Effector memory CD4-positive, alpha-beta T cell (primary cell): ENCODE measurements at regions not wholly inside any gene's neighbourhood (a gene's known extent, or its start where the extent isn't known, plus 50 kb on each side); places are given as distances from the start of the nearest gene placed in this dataset.
"Not testable (repeated sequence)": the region's sequence is repeated elsewhere in the genome, so short reads cannot be mapped to it uniquely, and the experiment has no call there.

Source experiments
- DNase-seq, 3 donors: peaks; one replicate each; pipeline ENCODE4 v3.0.0-alpha.2; 2020
- H3K27ac ChIP-seq: 2 replicates; pipeline ENCODE4 v1.7.0; 2013; ENCODE audit warnings: mild to moderate bottlenecking, low read length, moderate library complexity; ENCODE audit not compliant: insufficient read depth, poor library complexity, severe bottlenecking
- H3K27me3 ChIP-seq: replicated peaks from 2 replicates; pipeline ENCODE4 v1.7.0; 2013; ENCODE audit warnings: mild to moderate bottlenecking, low read length; ENCODE audit not compliant: insufficient read depth, control insufficient read depth, poor library complexity, severe bottlenecking
- H3K36me3 ChIP-seq: 2 replicates; pipeline ENCODE4 v1.7.0; 2013; ENCODE audit warnings: mild to moderate bottlenecking, low read length, moderate library complexity; ENCODE audit not compliant: control insufficient read depth, insufficient read depth
- H3K4me1 ChIP-seq: 2 replicates; pipeline ENCODE4 v1.7.0; 2013; ENCODE audit warnings: low read length, mild to moderate bottlenecking; ENCODE audit not compliant: control insufficient read depth, insufficient read depth, poor library complexity, severe bottlenecking
- H3K4me3 ChIP-seq: 2 replicates; pipeline ENCODE4 v1.7.0; 2013; ENCODE audit warnings: low read length, low read depth, mild to moderate bottlenecking; ENCODE audit not compliant: insufficient read depth, poor library complexity, severe bottlenecking
- H3K9me3 ChIP-seq: 2 replicates; pipeline ENCODE4 v1.7.0; 2013; ENCODE audit warnings: mild to moderate bottlenecking, low read length, moderate library complexity; ENCODE audit not compliant: control insufficient read depth

- no peak overlapping the region for H3K27ac ChIP-seq
- no peak for DNase-seq
- no peak overlapping the region for H3K4me3 ChIP-seq
- H3K36me3 ChIP-seq = no peaks in the 10 kb centered on the region
- peaks cover 5% of the 10 kb centered on the region for H3K9me3 ChIP-seq
- H3K4me1 ChIP-seq = no peaks in the 10 kb centered on the region
- H3K27me3 ChIP-seq = no peaks in the 10 kb centered on the region
Measured at GRCh38 chr2:240259924-240260529, 119.6 kb upstream of the OTOS start.

DNA sequence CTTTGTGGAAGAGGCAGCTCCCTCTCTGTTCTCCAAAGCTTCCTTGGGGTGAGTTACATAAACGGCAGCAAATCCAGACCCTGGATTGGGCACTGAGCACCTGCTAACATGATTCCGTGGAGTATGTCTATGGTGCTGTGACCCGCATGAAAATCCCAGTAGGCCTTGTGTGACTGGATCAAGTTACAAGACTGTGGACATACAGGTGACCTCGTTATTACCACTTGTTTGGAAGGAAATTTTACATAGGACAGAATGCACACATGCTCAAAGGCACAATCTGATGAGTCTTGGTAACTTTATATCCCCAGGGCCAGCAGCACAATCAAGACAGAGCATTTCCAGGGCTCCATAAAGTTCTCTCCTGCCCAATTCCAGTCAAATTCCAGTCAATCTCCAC is 120.2 kb upstream of the OTOS start:
- H3K9me3 ChIP-seq = peaks cover 5% of the 10 kb centered on the region
- no peak for DNase-seq
- no peaks in the 10 kb centered on the region for H3K36me3 ChIP-seq
- H3K27me3 ChIP-seq = no peaks in the 10 kb centered on the region
- no peak overlapping the region for H3K27ac ChIP-seq
- H3K4me1 ChIP-seq = no peaks in the 10 kb centered on the region
- H3K4me3 ChIP-seq = no peak overlapping the region

DNA sequence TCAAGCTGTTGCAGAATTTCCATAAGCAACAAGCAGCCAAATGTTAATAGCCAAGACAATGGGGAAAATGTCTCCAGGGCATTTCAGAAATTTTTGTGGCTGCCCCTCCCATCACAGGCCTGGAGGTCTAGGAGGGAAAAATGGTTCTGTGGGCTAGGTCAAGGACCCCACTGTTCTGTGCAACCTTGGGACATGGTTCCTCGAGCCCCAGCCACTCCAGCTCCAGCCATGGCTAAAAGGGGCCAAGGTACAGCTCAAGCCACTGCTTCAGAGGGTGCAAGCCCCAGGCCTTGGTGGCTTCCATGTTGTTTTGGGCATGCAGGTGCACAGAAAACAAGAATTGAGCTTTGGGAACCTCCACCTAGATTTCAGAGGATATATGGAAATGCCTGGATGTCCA is 122.1 kb upstream of the OTOS start:
- not testable (repeated sequence) for H3K36me3 ChIP-seq, H3K27ac ChIP-seq, H3K9me3 ChIP-seq, DNase-seq, H3K4me1 ChIP-seq, H3K27me3 ChIP-seq, H3K4me3 ChIP-seq

- no peaks in the 10 kb centered on the region for H3K9me3 ChIP-seq
- no peak overlapping the region for H3K27ac ChIP-seq
- no peaks in the 10 kb centered on the region for H3K36me3 ChIP-seq
- H3K4me3 ChIP-seq = no peak overlapping the region
- peaks cover 8% of the 10 kb centered on the region for H3K27me3 ChIP-seq
- H3K4me1 ChIP-seq = no peaks in the 10 kb centered on the region
- no peak for DNase-seq
Measured at GRCh38 chr2:240269380-240269779, 128.9 kb upstream of the OTOS start.

- Histone ChIP-seq H3K27ac (no peak overlapping the region), H3K27me3 (peaks cover 8% of the 10 kb centered on the region), H3K4me3 (no peak overlapping the region), H3K4me1 (no peaks in the 10 kb centered on the region), H3K9me3 (no peaks in the 10 kb centered on the region), H3K36me3 (no peaks in the 10 kb centered on the region)
- DNase-seq = no peak
Measured at GRCh38 chr2:240269886-240270285, 129.4 kb upstream of the OTOS start.

DNA sequence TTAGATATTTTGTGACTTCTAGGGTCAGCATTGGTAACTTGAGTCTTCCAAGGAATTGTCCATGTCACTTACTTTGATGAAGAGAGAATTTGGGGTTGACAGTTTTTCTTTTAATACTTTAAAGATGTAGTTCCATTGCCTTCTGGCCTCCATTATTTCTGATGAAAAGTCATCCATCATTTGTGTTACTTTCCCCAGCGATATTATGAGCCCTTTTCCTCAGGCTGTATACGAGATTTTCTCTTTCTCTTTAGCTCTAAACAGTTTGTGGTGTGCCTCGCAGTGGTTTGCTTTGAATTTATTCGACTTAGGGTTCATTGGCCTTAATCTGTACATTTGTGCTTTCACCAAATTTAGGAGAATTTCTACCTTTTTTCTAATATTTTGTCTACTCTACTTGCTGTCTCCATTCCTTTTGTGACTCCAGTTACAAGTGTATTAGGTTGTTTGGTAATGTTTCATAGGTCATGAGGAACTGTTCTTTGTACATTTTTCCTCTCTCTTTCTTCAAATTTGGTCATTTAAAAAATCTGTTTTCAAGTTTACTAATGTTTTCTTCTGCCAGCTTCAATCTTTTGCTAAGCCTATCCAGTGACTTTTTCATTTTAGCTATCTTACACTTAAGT is 131.4 kb upstream of the OTOS start:
- no peak overlapping the region for H3K4me3 ChIP-seq
- no peaks in the 10 kb centered on the region for H3K36me3 ChIP-seq
- H3K4me1 ChIP-seq = no peaks in the 10 kb centered on the region
- no peak for DNase-seq
- no peak overlapping the region for H3K27ac ChIP-seq
- H3K27me3 ChIP-seq = peaks cover 8% of the 10 kb centered on the region
- no peaks in the 10 kb centered on the region for H3K9me3 ChIP-seq

GRCh38 chr2:240275386-240275785 is 134.9 kb upstream of the OTOS start:
- DNase-seq = no peak
- Histone ChIP-seq H3K36me3 (no peaks in the 10 kb centered on the region), H3K27me3 (peaks cover 8% of the 10 kb centered on the region), H3K9me3 (no peaks in the 10 kb centered on the region), H3K27ac (no peak overlapping the region), H3K4me1 (no peaks in the 10 kb centered on the region), H3K4me3 (no peak overlapping the region)

DNA sequence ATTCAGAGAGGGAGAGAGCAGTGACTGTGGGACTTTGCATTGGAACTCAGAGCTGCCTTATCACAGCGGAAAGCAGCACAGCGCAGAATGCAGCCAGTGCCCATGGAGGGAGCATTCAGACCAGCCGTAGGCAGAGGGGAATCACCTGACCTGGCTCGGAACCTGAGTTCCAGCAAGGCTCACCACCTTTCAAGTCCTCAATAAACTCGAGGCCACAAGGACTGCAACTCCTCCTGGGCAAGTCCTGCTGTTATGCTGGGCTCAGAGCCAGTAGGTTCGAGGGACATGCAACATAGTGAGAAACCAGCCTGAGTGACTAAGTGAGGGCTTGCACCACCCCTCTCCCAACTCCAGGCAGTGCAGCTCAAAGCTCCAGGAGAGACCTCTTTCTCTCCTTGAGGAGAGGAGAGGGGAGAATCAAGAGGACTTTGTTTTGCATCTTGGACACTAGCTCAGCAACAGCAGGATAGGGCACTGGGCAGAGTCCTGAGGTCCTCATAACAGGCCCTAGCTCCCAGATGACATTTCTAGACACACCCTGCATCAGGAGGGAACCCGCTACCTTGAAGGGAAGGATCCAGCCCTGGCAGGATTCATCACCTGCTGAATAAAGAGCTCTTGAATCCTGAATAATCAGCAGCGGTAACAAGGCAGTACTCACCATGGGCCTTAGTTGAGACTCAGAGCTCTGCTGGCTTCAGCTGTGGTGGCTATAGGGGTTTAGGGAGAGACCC is 136.8 kb upstream of the OTOS start:
- Histone ChIP-seq H3K9me3 (no peaks in the 10 kb centered on the region), H3K27me3 (peaks cover 8% of the 10 kb centered on the region), H3K4me1 (no peaks in the 10 kb centered on the region), H3K4me3 (no peak overlapping the region), H3K36me3 (no peaks in the 10 kb centered on the region), H3K27ac (no peak overlapping the region)
- DNase-seq = no peak

DNA sequence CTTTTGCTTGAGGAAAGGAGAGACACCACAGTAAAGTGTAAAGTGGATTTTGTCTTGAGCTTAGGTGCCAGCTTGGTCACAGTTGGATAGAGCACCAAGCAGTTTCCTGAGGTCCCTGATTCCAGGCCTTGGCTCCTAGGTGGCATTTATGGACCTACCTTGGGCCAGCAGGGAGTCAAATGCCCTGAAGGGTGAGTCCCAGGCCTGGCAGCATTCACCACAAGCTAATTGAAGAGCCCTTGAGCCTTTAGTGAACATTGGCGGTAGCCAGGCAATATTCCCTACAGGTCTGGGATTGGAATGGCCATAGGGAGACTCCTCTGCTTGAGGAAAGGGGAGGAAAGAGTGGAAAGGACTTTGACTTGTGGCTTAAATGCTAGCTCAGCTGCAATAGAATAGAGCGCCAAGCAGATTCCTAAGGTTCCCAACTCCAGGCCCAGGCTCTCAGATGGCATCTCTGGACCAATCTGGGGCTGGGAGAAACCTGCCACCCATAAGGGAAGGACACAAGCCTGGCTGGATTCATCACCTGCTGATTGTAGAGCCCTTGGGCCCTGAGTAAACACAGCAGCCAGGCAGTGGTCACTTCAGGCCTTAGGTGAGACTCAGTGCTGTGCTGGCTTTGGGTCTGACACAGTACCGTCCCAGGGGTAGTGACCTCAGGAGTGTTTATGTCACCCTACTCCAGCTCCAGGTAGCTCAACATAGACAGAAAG is 137.5 kb upstream of the OTOS start:
- H3K4me3 ChIP-seq = no peak overlapping the region

DNA sequence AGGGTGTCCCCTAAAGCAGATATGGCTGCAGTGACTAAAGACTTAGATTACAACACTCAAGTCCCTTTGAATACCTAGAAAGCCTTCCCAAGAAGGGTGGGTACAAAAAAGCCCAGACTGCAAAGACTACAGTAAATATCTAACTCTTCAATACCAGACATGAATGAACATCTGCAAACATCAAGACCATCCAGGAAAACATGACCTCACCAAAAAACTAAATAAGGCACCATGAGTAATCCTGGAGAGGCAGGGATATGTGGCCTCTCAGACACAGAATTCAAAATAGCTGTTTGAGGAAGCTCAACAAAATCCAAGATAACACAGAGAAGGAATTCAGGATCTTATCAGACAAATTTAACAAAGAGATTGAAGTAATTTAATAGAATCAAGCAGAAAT is 138.2 kb upstream of the OTOS start:
- H3K27me3 ChIP-seq = peaks cover 2% of the 10 kb centered on the region
- no peaks in the 10 kb centered on the region for H3K36me3 ChIP-seq
- no peaks in the 10 kb centered on the region for H3K9me3 ChIP-seq
- H3K27ac ChIP-seq = no peak overlapping the region
- H3K4me3 ChIP-seq = no peak overlapping the region
- no peak for DNase-seq
- no peaks in the 10 kb centered on the region for H3K4me1 ChIP-seq

More for the DNA sequence above, 137.5 kb upstream of the OTOS start:
- Histone ChIP-seq H3K4me1 (no peaks in the 10 kb centered on the region), H3K9me3 (no peaks in the 10 kb centered on the region), H3K27me3 (peaks cover 8% of the 10 kb centered on the region), H3K27ac (no peak overlapping the region), H3K36me3 (no peaks in the 10 kb centered on the region)
- DNase-seq = no peak
